GM20431 (cell line): ENCODE measurements at regions not wholly inside any gene's neighbourhood (a gene's known extent, or its start where the extent isn't known, plus 50 kb on each side); places are given as distances from the start of the nearest gene placed in this dataset.
"Not testable (repeated sequence)": the region's sequence is repeated elsewhere in the genome, so short reads cannot be mapped to it uniquely, and the experiment has no call there.

Experiments
- in situ Hi-C: fragments of 300-500 bp; cut with MseI, MboI; formaldehyde crosslinking; loops from one replicate; pipeline ENCODE4 v1.15.0; 2020; ENCODE audit warnings: low sequenced_read_pairs; ENCODE audit not compliant: unreplicated experiment

DNA sequence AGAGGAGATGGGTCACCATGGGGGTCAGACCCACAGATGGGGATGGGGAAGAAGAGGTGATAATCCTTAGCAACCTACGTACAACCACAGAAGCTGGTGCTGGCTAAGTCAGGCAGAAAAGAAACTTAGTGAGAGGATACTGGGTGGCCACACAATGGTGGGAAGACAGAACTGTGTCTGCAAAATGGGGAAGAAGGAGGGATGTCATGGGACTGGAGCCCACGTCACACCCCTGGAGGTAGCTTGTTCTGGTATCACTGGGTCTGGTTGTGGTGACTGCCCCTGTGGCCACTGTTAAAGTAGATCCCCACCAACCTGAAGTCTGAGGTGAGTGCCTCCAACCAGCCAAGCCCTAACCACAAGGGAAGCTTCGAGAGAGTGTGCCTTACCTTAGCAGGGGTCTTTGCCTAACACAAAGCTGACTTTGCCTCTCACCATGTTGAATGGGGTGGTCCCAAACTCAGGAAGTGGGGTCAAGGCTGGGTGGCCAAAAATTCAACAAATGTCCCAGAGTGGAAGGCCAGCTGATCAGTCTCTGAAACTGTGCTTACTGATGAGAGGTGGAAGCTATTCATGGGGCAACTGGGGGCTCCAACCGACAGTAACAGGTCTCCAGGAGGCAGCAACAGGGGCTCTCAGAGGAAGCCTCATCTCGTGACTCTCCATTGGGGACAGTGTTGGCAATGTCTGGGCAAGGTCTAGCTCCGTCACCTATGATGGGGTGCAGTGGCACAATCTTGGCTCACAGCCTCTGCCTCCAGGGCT lies 64.8 kb upstream of the SLC1A4 start:
- in situ Hi-C loops: loop anchor here (25.0 kb wide), 1 partner anchor 113 kb away; no protein-coding TSS in a partner anchor

DNA sequence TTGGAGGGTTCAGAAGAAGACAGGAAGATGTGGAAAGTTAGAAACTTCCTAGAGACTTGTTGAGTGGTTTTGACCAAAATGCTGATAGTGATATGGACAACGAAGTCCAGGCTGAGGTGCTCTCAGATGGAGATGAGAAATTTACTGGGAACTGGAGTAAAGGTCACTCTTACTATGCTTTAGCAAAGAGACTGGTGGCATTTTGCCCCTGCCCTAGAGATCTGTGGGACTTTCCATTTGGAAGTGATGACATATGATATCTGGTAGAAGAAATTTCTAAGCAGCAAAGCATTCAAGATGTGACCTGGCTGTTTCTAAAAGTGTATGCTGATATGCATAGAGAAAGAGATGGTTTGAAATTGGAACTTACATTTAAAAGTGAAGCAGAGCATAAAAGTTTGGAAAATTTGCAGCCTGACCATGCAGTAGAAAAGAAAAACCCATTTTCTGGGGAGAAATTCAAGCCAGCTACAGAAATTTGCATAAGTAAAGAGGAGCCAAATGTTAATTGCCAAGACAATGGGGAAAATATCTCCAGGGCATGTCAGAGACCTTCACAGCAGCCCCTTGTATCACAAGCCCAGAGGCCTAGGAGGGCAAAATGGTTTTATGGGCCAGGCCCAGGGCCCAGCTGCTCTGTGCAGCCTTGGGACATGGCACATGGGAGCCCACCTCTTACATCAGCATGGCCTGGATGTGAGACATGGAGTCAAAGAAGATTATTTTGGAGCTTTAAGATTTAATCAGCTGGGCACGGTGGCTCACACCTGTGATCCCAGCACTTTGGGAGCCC lies 63.1 kb upstream of the SLC1A4 start:
- in situ Hi-C loops: not testable (repeated sequence)

DNA sequence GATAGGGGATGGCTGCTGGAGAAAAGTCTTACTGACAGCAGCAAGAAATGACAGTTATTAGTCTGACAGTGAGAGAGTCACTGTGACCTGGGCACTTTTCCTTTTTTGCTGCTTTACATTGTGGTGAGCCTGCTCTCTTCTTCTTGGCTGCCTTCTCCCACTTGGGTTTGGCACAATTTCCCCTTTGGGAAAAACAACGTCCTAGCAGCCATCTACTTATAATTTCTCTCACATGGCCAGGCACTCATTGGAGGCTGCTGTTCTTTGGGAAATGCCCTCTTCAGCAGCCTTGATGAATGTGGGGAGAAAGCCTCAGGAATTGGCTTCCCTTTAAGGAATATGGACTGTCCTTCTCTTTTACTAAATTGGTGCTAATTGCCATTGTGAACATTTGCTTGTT lies 60.4 kb upstream of the SLC1A4 start:
- in situ Hi-C loops: no loop called here

DNA sequence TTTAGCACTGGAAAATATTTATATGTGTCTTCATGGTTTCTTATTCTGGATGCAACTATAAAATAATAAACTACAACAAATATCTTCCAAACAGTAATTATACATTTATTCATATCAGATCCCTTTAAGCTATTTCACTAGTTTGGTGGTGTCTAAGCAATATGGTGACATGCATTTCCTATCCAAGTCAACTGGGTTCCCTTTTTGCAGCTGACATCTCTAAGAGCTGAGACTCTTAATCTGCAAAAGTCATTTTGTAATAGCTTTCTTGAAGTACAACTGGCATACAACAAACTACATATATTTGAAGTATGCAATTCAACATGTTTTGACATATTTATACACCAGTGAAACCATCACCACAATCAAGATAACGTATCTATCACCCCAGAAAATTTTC lies 59.9 kb upstream of the SLC1A4 start:
- in situ Hi-C loops: no loop called here

DNA sequence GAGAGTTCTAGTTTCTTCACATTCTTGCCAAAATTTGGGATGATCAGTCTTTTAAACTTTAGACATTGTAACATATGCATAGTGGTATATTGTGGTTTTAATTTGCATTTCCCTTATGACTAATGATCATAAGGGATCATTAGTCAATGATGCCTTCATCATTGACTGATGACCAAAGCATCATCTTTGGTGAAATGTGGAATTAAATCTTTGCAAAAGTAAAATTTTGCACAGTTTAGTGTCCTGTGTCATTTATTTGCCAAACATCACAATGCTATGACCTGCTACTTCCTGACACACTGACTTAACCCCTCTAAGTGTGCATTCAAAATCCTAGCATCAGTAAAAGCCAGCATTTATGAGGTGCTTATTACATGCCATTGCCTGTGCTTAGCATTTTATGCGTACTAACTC lies 58.9 kb upstream of the SLC1A4 start:
- in situ Hi-C loops: no loop called here

DNA sequence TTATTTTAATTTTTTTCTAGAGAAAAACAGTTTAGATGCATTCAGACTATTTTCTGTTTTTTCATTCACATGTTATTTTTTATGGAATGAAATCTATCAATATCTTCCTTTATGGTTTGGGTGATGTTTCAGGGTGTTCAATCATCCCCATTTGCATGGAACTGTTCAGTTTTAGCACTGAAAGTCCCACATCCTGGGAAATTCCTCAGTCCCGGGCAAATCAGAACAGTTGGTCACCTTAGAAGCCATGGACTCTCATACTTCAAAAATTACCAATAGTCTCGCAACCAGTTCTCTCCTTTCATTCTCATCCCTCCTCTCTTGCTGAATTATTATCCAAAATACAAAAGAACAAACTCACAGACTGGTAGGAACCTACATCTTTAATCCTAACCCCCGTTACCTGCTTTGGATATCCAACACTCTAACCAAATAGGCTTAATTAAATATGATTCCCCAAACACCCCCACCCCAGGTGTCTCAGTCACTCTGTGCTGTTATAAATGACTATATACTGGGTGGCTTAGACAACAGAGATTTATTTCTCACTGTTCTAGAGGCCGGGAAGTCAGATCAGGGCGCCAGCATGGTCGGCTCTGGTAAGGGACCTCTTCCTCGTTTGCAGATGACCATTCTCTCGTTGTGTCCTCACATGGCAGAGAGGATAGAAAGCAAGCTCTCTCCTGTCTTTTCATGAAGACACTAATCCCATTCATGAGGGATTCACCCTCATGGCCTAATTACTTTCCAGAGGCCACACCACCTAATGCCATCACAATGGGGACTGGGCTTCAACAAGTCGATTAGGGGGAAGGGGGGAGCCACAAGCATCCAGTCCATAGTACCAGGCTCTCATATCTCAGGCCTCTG lies 57.7 kb upstream of the SLC1A4 start:
- in situ Hi-C loops: no loop called here

DNA sequence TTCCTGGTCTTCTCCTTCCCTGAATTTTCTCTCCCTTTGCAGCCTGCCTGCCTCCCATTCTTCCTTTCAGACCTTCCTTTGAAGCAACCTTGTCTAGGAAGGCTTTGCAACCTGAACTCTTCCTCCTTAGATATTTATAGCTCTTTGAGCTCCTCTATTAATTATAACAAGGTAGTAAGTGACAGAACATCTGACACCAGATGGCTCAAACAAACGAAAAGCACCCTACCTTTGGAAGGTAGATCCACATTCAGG lies 57.2 kb upstream of the SLC1A4 start:
- in situ Hi-C loops: no loop called here

DNA sequence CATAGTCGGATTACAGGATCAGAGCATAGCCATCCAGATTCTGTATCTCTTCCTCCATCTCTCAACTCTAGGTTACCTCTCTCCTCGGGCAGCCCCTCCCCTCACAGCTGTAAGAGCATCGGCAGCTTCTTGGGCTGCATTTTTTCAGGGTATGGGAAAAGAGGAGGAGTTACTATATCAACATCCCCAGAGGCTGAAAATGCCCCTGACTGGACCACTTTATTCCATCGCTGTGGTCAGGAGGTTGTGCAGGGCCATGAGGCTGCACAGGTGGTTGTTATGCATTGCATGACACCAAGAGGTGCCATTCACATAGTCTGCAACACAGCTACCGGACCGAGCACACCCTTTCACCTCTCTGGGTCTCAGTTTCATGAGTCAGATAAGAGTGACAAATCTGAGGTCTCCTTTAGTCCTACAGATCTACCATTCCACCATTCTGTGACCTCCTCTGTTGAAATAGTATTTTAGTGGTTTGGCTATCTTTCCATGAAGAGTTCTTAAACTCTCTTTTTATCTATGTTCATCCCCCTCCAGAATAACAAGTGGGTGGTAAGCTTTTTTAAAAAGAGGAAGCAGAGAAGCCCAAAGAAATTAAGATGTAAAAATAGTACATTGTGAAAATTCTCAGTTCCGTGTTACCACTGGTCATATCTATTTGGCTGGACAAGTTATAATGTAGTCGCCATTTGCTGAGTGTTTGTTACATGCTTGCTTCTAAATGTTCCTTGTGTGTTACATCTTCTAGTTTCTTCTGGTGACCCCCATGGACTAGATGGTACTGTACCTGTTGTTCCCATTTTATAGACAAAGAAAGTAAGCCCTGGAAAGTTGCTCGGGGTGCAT lies 56.6 kb upstream of the SLC1A4 start:
- in situ Hi-C loops: no loop called here

DNA sequence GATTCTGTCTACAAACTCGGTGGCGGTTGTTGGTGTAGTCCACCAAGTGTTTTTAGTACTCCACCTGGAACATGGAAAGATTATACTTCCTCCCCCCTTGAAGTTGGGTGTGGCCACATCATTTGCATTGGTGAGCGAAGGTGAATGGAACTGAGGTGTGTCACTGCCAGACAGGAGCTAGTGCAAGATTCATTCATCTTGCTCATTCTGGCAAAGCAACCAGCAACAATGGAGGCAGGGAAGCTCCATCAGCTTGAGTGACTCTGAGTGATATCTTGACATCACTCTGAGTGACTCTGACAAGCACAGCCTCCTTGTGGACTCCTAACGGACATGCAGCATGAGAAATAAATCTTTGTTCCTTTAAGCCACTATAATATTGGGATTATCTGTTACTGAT lies 54.7 kb upstream of the SLC1A4 start:
- in situ Hi-C loops: no loop called here

DNA sequence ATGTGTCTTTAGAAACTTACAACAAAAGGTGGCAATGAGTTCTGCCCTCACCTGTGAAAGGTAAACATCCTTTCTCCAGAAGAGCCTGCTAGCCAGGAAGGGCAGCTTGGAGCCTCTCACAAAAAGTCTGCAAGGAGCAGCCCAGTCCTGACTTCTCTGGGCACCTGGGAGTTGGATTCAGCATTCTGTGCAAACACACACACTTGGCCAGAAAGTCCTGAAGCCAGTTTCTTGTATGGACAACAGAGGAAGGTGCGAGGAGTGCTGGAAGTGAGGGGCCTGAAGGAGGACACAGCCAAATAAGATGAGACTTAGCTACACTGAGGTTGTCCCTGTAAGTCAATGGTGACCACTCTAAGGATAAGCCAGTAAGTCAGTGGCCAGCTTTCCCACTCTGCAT lies 52.4 kb upstream of the SLC1A4 start:
- in situ Hi-C loops: no loop called here

DNA sequence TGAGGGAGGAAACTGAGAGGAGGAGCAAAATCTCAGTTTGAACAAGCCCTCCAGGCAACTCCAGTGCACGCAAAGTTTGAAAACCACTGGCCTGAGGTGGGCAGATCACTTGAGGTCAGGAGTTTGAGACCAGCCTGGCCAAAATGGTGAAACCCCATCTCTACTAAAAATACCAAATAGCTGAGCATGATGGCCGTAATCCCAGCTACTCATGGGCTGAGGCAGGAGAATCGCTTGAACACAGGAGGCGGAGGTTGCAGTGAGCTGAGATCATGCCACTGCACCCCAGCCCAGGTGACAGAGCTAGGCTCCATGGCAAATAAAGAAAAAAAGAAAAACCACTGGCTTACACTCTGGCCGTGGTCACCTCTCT lies 51.9 kb upstream of the SLC1A4 start:
- in situ Hi-C loops: not testable (repeated sequence)

DNA sequence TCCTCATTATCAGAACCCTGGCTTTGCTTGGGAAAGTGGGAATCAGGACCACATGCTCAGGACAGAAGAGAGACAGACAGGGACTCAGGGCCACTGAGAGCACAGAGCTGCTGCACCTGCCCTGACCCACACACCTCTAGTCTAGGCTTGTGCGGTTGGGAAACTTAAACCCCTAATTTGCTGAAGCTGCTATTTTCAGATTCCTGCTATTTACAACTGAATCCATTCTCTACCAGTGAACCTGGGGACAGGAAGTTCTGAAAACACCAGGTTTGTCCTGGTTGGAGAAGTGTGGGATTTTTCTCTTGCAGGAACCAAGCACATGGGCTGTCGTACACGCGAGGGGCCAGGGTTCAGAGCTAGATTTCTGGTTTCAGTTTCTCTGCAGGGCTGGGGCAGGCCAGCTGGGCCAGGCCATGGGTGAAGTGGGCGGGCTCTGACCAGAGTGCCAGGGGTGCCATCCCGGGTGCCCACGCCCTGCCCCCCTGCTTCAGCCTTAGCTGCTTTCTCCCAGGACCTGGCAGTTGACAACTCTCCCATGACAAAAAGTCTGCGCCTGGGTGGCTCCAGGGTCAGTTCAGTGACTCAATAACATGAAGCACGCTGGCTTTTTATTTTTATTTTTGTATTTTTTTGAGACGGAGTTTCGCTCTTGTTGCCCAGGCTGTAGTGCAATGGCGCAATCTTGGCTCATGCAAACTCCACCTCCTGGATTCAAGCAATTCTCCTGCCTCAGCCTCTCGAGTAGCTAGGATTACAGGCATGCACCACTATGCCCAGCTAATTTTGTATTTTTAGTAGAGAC lies 51.3 kb upstream of the SLC1A4 start:
- in situ Hi-C loops: no loop called here

DNA sequence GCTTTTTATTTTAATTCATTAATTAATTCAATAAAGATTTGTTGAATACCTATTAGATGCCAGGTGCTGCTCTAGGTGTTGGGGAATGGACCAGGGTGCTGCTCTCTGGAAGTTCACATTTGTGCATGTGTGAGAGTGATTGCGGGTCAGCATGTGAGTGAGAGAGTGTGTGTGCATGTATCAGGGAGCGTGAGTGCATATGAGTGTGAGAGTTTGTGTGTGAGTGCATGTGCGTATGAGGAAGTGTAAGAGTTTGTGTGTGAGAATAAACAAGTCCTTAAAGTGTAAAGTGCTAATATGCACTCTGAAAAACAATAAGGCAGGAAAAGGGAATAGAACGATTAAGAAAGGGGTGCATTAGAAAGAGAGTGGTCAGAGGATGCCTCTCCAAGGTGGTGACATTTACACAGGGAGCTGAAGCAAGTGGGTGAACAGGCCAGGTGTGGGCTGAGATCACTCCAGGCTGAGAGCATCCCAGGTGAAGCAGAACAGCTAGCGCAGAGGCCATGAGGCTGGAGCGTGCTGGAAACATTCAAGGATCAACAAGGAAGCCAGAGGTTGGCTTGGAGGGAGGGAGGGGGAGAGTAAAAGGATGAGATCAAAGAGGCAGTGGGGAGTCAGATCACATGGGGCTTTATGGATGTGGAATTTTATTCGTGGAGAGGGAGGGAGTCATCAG lies 50.5 kb upstream of the SLC1A4 start:
- in situ Hi-C loops: no loop called here

DNA sequence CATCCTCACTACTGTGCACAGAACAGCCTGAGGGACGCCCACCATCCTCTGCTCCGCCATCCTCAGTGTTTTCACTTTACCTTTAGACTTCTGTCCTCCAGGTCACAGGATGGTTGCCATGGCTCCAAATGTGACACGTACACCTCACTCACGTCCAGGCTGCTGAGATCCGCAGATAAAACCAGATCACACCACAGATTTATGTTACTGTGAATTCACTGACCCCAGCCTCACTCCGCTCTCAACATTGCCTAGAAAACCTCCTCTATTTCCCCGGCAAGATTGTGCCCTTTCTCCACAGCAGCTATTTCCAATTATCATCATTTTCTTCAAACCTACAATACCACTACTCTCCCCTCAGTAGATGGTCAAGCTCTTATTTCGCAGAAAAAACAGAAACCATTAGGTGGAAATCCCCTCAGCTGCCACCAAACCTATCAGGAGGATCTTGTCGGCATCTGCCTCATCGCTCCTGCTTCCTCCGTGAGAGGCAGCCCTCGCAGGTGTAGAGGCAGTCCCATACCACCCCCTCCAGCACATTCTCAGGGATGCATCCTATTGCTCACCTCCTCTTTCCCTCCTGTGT lies 49.8 kb upstream of the SLC1A4 start:
- in situ Hi-C loops: no loop called here
